A673 (cell line): ENCODE measurements at regions not wholly inside any gene's neighbourhood (a gene's known extent, or its start where the extent isn't known, plus 50 kb on each side); places are given as distances from the start of the nearest gene placed in this dataset.

Source experiments
- BruUV-seq: library from RNA; stranded (reverse); fragments of 400-500 nt; replicated peaks from 2 replicates; lab custom pipeline; 2021; lab: Mats Ljungman, UMichigan
- CTCF ChIA-PET: fragments of 300-600 bp; sonication (Branson Sonifier 250); formaldehyde crosslinking; loops from one replicate; lab custom pipeline; 2022; ENCODE audit warnings: antibody characterized with exemption; lab: Charles Lee
- POLR2A ChIA-PET: fragments of 300-600 bp; sonication (Branson Sonifier 250); formaldehyde crosslinking; loops from one replicate; lab custom pipeline; 2022; ENCODE audit warnings: antibody characterized with exemption; ENCODE audit not compliant: low non-redundant PET; lab: Charles Lee
- DNase-seq: peaks from one replicate; pipeline ENCODE4 v3.0.0-alpha.2; 2015; ENCODE audit warnings: low spot score
- H3K27ac ChIP-seq: fragments of 200-600 bp; sonication (generic); 2 replicates; pipeline ENCODE4 v1.5.1; 2016; ENCODE audit warnings: mixed run types, low read depth, mild to moderate bottlenecking, mixed read lengths, antibody characterized with exemption, low read length; ENCODE audit not compliant: poor library complexity, severe bottlenecking
- H3K27me3 ChIP-seq: fragments of 200-600 bp; sonication (generic); replicated peaks from 2 replicates; pipeline ENCODE4 v1.6.1; 2017; ENCODE audit warnings: mixed run types, low read depth, mild to moderate bottlenecking, mixed read lengths, antibody characterized with exemption, low read length; ENCODE audit not compliant: insufficient read depth, poor library complexity
- H3K36me3 ChIP-seq: fragments of 200-600 bp; sonication (generic); 2 replicates; pipeline ENCODE4 v1.6.1; 2016; ENCODE audit warnings: mixed run types, mild to moderate bottlenecking, mixed read lengths, antibody characterized with exemption, low read length; ENCODE audit not compliant: insufficient read depth, poor library complexity, severe bottlenecking
- H3K4me1 ChIP-seq: fragments of 200-600 bp; sonication (generic); 2 replicates; pipeline ENCODE4 v1.6.1; 2017; ENCODE audit warnings: mixed run types, mild to moderate bottlenecking, mixed read lengths, antibody characterized with exemption, low read length; ENCODE audit not compliant: insufficient read depth, poor library complexity, severe bottlenecking
- H3K4me3 ChIP-seq: fragments of 200-600 bp; sonication (generic); 2 replicates; pipeline ENCODE4 v1.5.1; 2016; ENCODE audit warnings: low read depth, mixed run types, mild to moderate bottlenecking, mixed read lengths, low read length; ENCODE audit not compliant: poor library complexity, severe bottlenecking
- H3K9me3 ChIP-seq: fragments of 200-600 bp; sonication (generic); 2 replicates; pipeline ENCODE4 v1.6.1; 2016; ENCODE audit warnings: mixed run types, low read depth, mild to moderate bottlenecking, mixed read lengths, antibody characterized with exemption, low read length; ENCODE audit not compliant: poor library complexity, severe bottlenecking
- CTCF ChIP-seq: fragments of 300-800, 200-600 bp; sonication (generic); conservative IDR thresholded peaks from 2 replicates; pipeline ENCODE4 v1.5.1; 2017; ENCODE audit warnings: low read depth, mild to moderate bottlenecking, antibody characterized with exemption, low read length, moderate library complexity, mixed read lengths
- EZH2 ChIP-seq: fragments of 200-600 bp; sonication (generic); IDR thresholded peaks from 2 replicates; pipeline ENCODE4 v1.6.1; 2017; ENCODE audit warnings: borderline replicate concordance, low read depth, mild to moderate bottlenecking, mixed read lengths, antibody characterized with exemption, low read length; ENCODE audit not compliant: poor library complexity, severe bottlenecking
- intact Hi-C: fragments of 100-400 bp; cut with micrococcal nuclease; formaldehyde crosslinking; loops from one replicate; pipeline ENCODE4 v1.10.0; 2022; ENCODE audit not compliant: unreplicated experiment

GRCh38 chr2:236705295-236706105 lies 135.9 kb downstream of the ACKR3 start:
- TF ChIP-seq EZH2 (no peak), CTCF (no peak)
- Histone ChIP-seq H3K4me3 (no peak overlapping the region), H3K9me3 (no peaks in the 10 kb centered on the region), H3K4me1 (no peaks in the 10 kb centered on the region), H3K27me3 (no peaks in the 10 kb centered on the region), H3K27ac (no peak overlapping the region), H3K36me3 (no peaks in the 10 kb centered on the region)
- POLR2A ChIA-PET: no interaction called here
- intact Hi-C loops: no loop called here
- CTCF ChIA-PET: no interaction called here
- no peak for DNase-seq
- no TSS peak for BruUV-seq

- H3K9me3 ChIP-seq: no peaks in the 10 kb centered on the region
- no peaks in the 10 kb centered on the region for H3K36me3 ChIP-seq
- TF ChIP-seq EZH2: no peak
- TF ChIP-seq CTCF: no peak
- intact Hi-C loops: no loop called here
- CTCF ChIA-PET: no interaction called here
- no peak for DNase-seq
- POLR2A ChIA-PET: no interaction called here
- no peaks in the 10 kb centered on the region for H3K27me3 ChIP-seq
- H3K4me3 ChIP-seq: no peak overlapping the region
- H3K4me1 ChIP-seq: no peaks in the 10 kb centered on the region
- no TSS peak for BruUV-seq
- no peak overlapping the region for H3K27ac ChIP-seq
Measured at GRCh38 chr2:236706288-236706687, 136.7 kb downstream of the ACKR3 start.

GRCh38 chr2:236706803-236707202 lies 137.2 kb downstream of the ACKR3 start:
- TF ChIP-seq CTCF (no peak), EZH2 (no peak)
- H3K4me3 ChIP-seq: no peak overlapping the region
- no peaks in the 10 kb centered on the region for H3K9me3 ChIP-seq
- H3K27me3 ChIP-seq: no peaks in the 10 kb centered on the region
- H3K36me3 ChIP-seq: no peaks in the 10 kb centered on the region
- CTCF ChIA-PET: no interaction called here
- POLR2A ChIA-PET: no interaction called here
- no peaks in the 10 kb centered on the region for H3K4me1 ChIP-seq
- H3K27ac ChIP-seq: no peak overlapping the region
- intact Hi-C loops: no loop called here
- no TSS peak for BruUV-seq
- DNase-seq: no peak
